H9 (cell line): ENCODE measurements at regions not wholly inside any gene's neighbourhood (a gene's known extent, or its start where the extent isn't known, plus 50 kb on each side); places are given as distances from the start of the nearest gene placed in this dataset.

Source experiments
- DNase-seq: peaks from one replicate; pipeline ENCODE4 v3.0.0-alpha.2; 2017
- H2AFZ ChIP-seq: one replicate; pipeline ENCODE4 v1.6.1; 2013; ENCODE audit warnings: mild to moderate bottlenecking, low read length, control low read depth, moderate library complexity
- H2AK5ac ChIP-seq: 2 replicates; pipeline ENCODE4 v1.6.1; 2013; ENCODE audit warnings: low read length, control low read depth, mixed read lengths; ENCODE audit not compliant: insufficient read length
- H2BK120ac ChIP-seq: one replicate; pipeline ENCODE4 v1.6.1; 2013; ENCODE audit warnings: low read depth, mild to moderate bottlenecking, low read length, control low read depth, inconsistent platforms; ENCODE audit not compliant: poor library complexity, severe bottlenecking
- H2BK12ac ChIP-seq: 2 replicates; pipeline ENCODE4 v1.6.1; 2013; ENCODE audit warnings: low read length, control low read depth, mixed read lengths, low read depth; ENCODE audit not compliant: insufficient read length
- H2BK15ac ChIP-seq: 2 replicates; pipeline ENCODE4 v1.6.1; 2013; ENCODE audit warnings: low read depth, low read length, control low read depth
- H2BK20ac ChIP-seq: one replicate; pipeline ENCODE4 v1.6.1; 2013; ENCODE audit warnings: low read depth, mild to moderate bottlenecking, low read length, control low read depth, inconsistent platforms; ENCODE audit not compliant: poor library complexity, severe bottlenecking
- H2BK5ac ChIP-seq: 2 replicates; pipeline ENCODE4 v1.6.1; 2013; ENCODE audit warnings: low read length, control low read depth, mixed read lengths; ENCODE audit not compliant: insufficient read length
- H3K14ac ChIP-seq: 2 replicates; pipeline ENCODE4 v1.6.1; 2013; ENCODE audit warnings: low read length, control low read depth; ENCODE audit not compliant: insufficient read depth
- H3K18ac ChIP-seq: 2 replicates; pipeline ENCODE4 v1.6.1; 2013; ENCODE audit warnings: low read depth, mild to moderate bottlenecking, mixed read lengths, low read length, control low read depth; ENCODE audit not compliant: insufficient read length
- H3K23ac ChIP-seq: 2 replicates; pipeline ENCODE4 v1.6.1; 2013; ENCODE audit warnings: low read length, control low read depth, mixed read lengths, low read depth; ENCODE audit not compliant: insufficient read length
- H3K23me2 ChIP-seq: 2 replicates; pipeline ENCODE4 v1.6.1; 2013; ENCODE audit warnings: low read depth, mild to moderate bottlenecking, mixed read lengths, low read length, control low read depth; ENCODE audit not compliant: insufficient read length, poor library complexity, severe bottlenecking
- H3K27ac ChIP-seq: 2 replicates; pipeline ENCODE4 v1.5.1; 2013; ENCODE audit warnings: low read length, control low read depth, mixed read lengths, low read depth; ENCODE audit not compliant: insufficient read length
- H3K27me3 ChIP-seq: 2 replicates; pipeline ENCODE4 v1.6.1; 2013; ENCODE audit warnings: low read length, control low read depth, inconsistent platforms; ENCODE audit not compliant: insufficient read depth
- H3K4ac ChIP-seq: 2 replicates; pipeline ENCODE4 v1.6.1; 2013; ENCODE audit warnings: low read depth, mild to moderate bottlenecking, control low read depth, inconsistent platforms, low read length, moderate library complexity
- H3K4me1 ChIP-seq: 2 replicates; pipeline ENCODE4 v1.6.1; 2013; ENCODE audit warnings: low read length, control low read depth, inconsistent platforms; ENCODE audit not compliant: insufficient read depth
- H3K4me2 ChIP-seq: 2 replicates; pipeline ENCODE4 v1.6.1; 2013; ENCODE audit warnings: low read length, control low read depth, mixed read lengths; ENCODE audit not compliant: insufficient read length, insufficient read depth
- H3K56ac ChIP-seq: 2 replicates; pipeline ENCODE4 v1.6.1; 2013; ENCODE audit warnings: low read depth, mild to moderate bottlenecking, mixed read lengths, low read length, control low read depth; ENCODE audit not compliant: insufficient read length
- H3K79me1 ChIP-seq: 2 replicates; pipeline ENCODE4 v1.6.1; 2013; ENCODE audit warnings: low read depth, mild to moderate bottlenecking, moderate library complexity, low read length, control low read depth, inconsistent platforms; ENCODE audit not compliant: insufficient read depth, poor library complexity, severe bottlenecking
- H3K79me2 ChIP-seq: 2 replicates; pipeline ENCODE4 v1.6.1; 2013; ENCODE audit warnings: low read length, control low read depth, inconsistent platforms; ENCODE audit not compliant: insufficient read depth
- H3K9ac ChIP-seq: 2 replicates; pipeline ENCODE4 v1.6.1; 2013; ENCODE audit warnings: low read length, control low read depth, mixed read lengths; ENCODE audit not compliant: insufficient read length; ENCODE audit errors: extremely low read depth
- H3K9me3 ChIP-seq: one replicate; pipeline ENCODE4 v1.6.1; 2013; ENCODE audit warnings: low read depth, low read length, inconsistent platforms; ENCODE audit not compliant: control insufficient read depth
- H3T11ph ChIP-seq: one replicate; pipeline ENCODE4 v1.6.1; 2013; ENCODE audit warnings: mild to moderate bottlenecking, low read length, control low read depth, inconsistent platforms
- H4K20me1 ChIP-seq: one replicate; pipeline ENCODE4 v1.6.1; 2013; ENCODE audit not compliant: control insufficient read depth, insufficient read length, insufficient read depth
- H4K5ac ChIP-seq: 2 replicates; pipeline ENCODE4 v1.6.1; 2013; ENCODE audit warnings: low read depth, mild to moderate bottlenecking, mixed read lengths, low read length, control low read depth; ENCODE audit not compliant: insufficient read length
- H4K8ac ChIP-seq: replicated peaks from 2 replicates; pipeline ENCODE4 v1.6.1; 2013; ENCODE audit warnings: low read length, control low read depth, mixed read lengths, low read depth; ENCODE audit not compliant: insufficient read length
- H4K91ac ChIP-seq: 2 replicates; pipeline ENCODE4 v1.6.1; 2013; ENCODE audit warnings: low read depth, mild to moderate bottlenecking, moderate library complexity, mixed read lengths, low read length, control low read depth; ENCODE audit not compliant: insufficient read length
- H3K27ac Mint-ChIP-seq, 3 experiments: 2 replicates in 2 of 3; 3 replicates in 1 of 3; pipeline ENCODE4 v1.8.0; 2020 to 2021; ENCODE audit warnings: mixed read lengths in 3 of 3, mild to moderate bottlenecking in 1 of 3, moderate library complexity in 1 of 3
- H3K27me3 Mint-ChIP-seq: 2 replicates; pipeline ENCODE4 v1.8.0; 2021; ENCODE audit warnings: low read depth, mild to moderate bottlenecking, moderate library complexity, mixed read lengths
- H3K36me3 Mint-ChIP-seq, 3 experiments: 2 replicates in 2 of 3; 3 replicates in 1 of 3; pipeline ENCODE4 v1.8.0; 2020 to 2021; ENCODE audit warnings: low read depth in 3 of 3, mixed read lengths in 3 of 3; ENCODE audit not compliant: insufficient read depth in 1 of 3
- H3K4me1 Mint-ChIP-seq, 2 experiments: 2 replicates each; pipeline ENCODE4 v1.8.0; 2020; ENCODE audit warnings: mixed read lengths in 2 of 2
- H3K4me3 Mint-ChIP-seq, 2 experiments: 2 replicates in 1 of 2; 3 replicates in 1 of 2; pipeline ENCODE4 v1.8.0; 2020 to 2021; ENCODE audit warnings: mild to moderate bottlenecking in 2 of 2, mixed read lengths in 2 of 2, moderate library complexity in 1 of 2
- H3K9me3 Mint-ChIP-seq, 2 experiments: 2 replicates in 1 of 2; 3 replicates in 1 of 2; pipeline ENCODE4 v1.8.0; 2020; ENCODE audit warnings: mild to moderate bottlenecking in 2 of 2, mixed read lengths in 2 of 2, moderate library complexity in 1 of 2
- WGBS: extraction: QIAGEN DNeasy Blood & Tissue Kit; methylation state at CpG from one replicate; pipeline ENCODE4 v1.1.7; 2013; ENCODE audit warnings: missing lambda C conversion rate, low lambda C conversion rate, mixed read lengths; ENCODE audit not compliant: insufficient read length; ENCODE audit errors: extremely low coverage; 5-methylcytosine and 5-hydroxymethylcytosine counted together
- TF ChIP-seq, protein P1 (sequence below): fragments of 200-600 bp; sonication (generic); conservative IDR thresholded peaks from 3 replicates; pipeline ENCODE4 v1.8.0; 2021; ENCODE audit warnings: antibody characterized with exemption, mild to moderate bottlenecking

DNA sequence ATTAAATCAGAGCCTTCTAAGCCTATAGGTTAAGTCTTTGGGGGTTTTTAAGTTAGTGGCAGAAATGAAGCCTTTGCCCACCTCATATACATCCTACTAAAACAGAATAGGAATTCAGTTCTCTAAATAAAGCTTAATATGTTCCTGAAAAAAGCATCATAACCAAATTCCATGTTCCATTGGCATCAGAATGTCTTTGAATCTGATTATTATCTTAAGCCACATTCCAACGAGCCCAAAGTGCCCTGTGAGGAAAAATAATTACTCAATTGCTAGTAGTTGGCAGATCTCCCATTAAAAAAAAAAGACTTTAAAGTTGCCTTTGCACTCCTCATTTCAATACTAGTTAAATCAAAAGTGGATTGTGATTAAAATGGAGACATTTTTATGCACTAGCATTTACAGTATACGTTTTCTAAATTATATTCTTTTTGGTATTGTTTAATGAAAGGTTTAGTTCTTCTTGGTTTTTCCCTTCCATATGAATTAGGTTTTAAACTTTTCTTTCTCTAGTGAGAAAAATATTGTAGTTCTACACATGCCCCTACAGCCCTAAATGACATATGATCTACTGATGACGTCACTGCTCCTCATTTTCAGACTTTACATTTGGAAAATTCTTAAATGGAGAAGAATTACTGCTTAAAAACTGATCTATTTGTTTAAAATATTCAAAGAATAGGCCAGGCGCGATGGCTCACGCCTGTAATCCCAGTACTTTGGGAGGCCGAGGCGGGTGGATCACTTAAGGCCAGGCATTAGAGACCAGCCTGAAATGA, 54.3 kb upstream of the CABCOCO1 start:
- no peak overlapping the region for H2BK20ac ChIP-seq
- Mint-ChIP-seq H3K36me3 (no peaks in the 10 kb centered on the region), H3K4me1 (peaks cover 11% of the 10 kb centered on the region in 2 experiments; a peak in 2 of 4 replicates), H3K9me3 (no peaks in the 10 kb centered on the region), H3K27ac (no peak overlapping the region), H3K4me3 (no peak overlapping the region), H3K27me3 (no peaks in the 10 kb centered on the region)
- H3K9me3 ChIP-seq, result no peaks in the 10 kb centered on the region
- TF ChIP-seq, protein P1, sequence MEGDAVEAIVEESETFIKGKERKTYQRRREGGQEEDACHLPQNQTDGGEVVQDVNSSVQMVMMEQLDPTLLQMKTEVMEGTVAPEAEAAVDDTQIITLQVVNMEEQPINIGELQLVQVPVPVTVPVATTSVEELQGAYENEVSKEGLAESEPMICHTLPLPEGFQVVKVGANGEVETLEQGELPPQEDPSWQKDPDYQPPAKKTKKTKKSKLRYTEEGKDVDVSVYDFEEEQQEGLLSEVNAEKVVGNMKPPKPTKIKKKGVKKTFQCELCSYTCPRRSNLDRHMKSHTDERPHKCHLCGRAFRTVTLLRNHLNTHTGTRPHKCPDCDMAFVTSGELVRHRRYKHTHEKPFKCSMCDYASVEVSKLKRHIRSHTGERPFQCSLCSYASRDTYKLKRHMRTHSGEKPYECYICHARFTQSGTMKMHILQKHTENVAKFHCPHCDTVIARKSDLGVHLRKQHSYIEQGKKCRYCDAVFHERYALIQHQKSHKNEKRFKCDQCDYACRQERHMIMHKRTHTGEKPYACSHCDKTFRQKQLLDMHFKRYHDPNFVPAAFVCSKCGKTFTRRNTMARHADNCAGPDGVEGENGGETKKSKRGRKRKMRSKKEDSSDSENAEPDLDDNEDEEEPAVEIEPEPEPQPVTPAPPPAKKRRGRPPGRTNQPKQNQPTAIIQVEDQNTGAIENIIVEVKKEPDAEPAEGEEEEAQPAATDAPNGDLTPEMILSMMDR, result no peak
- no peak overlapping the region for H3K18ac ChIP-seq
- H3K4me1 ChIP-seq, result no peaks in the 10 kb centered on the region
- DNase-seq, result no peak
- no peak overlapping the region for H3K9ac ChIP-seq
- H3K56ac ChIP-seq, result no peak overlapping the region
- no peak overlapping the region for H3K27ac ChIP-seq
- no peak overlapping the region for H3K4ac ChIP-seq
- H4K5ac ChIP-seq, result no peak overlapping the region
- H2AK5ac ChIP-seq, result no peak overlapping the region
- no peak overlapping the region for H2BK5ac ChIP-seq
- no peaks in the 10 kb centered on the region for H3K23me2 ChIP-seq
- H3K27me3 ChIP-seq, result no peaks in the 10 kb centered on the region
- H3T11ph ChIP-seq, result no peak overlapping the region
- H3K23ac ChIP-seq, result no peak overlapping the region
- no peaks in the 10 kb centered on the region for H3K79me2 ChIP-seq
- no peak overlapping the region for H2BK120ac ChIP-seq
- no CpG with 5 or more reads among the region's 8 CpGs for WGBS
- no peak overlapping the region for H4K8ac ChIP-seq
- no peaks in the 10 kb centered on the region for H3K79me1 ChIP-seq
- H2AFZ ChIP-seq, result no peak overlapping the region
- H3K4me2 ChIP-seq, result no peak overlapping the region
- no peak overlapping the region for H3K14ac ChIP-seq
- no peak overlapping the region for H2BK12ac ChIP-seq
- no peak overlapping the region for H4K91ac ChIP-seq
- H4K20me1 ChIP-seq, result no peaks in the 10 kb centered on the region
- no peak overlapping the region for H2BK15ac ChIP-seq
